ENCODE measurements at regions not wholly inside any gene's neighbourhood (a gene's known extent, or its start where the extent isn't known, plus 50 kb on each side); places are given as distances from the start of the nearest gene placed in this dataset.
"Not testable (repeated sequence)": the region's sequence is repeated elsewhere in the genome, so short reads cannot be mapped to it uniquely, and the experiment has no call there.

- H3K4me1 Mint-ChIP-seq, result no peaks in the 10 kb centered on the region
- Histone ChIP-seq H3K4me2 (no peak overlapping the region), H3K4me1 (ENCODE audit: insufficient read depth) (no peaks in the 10 kb centered on the region), H3K9me2 (ENCODE audit: insufficient read depth) (no peaks in the 10 kb centered on the region; the same call in 1 of the 2 replicates), H3K27me3 (ENCODE audit: insufficient read depth) (no peaks in the 10 kb centered on the region), H3F3A (replicated peaks; ENCODE audit: low read depth) (no peaks in the 10 kb centered on the region), H3K27ac (ENCODE audit: low read depth) (no peak overlapping the region), H4K20me1 (replicated peaks; ENCODE audit: insufficient read depth) (no peaks in the 10 kb centered on the region), H3K79me2 (replicated peaks; ENCODE audit: insufficient read depth) (no peaks in the 10 kb centered on the region), H2AFZ (peak overlapping the region; percentile 64; the same call in 1 of the 2 replicates), H3K36me3 (ENCODE audit: insufficient read depth) (no peaks in the 10 kb centered on the region), H3K4me3 (no peak overlapping the region)
- H3K27ac Mint-ChIP-seq, result no peak overlapping the region
- ATAC-seq (no peak), DNase-seq (ENCODE audit: low spot score) (no peak)
- no peak for TF ChIP-seq NANOG (IDR thresholded peaks at IDR 0.05; ENCODE audit: borderline replicate concordance)
- TF ChIP-seq ZNF462 (CRISPR knock-in tag; IDR thresholded peaks at IDR 0.05), result no peak
- TF ChIP-seq ETS1 (IDR thresholded peaks at IDR 0.05), result no peak
- no peak for TF ChIP-seq ZNF114 (CRISPR knock-in tag; IDR thresholded peaks at IDR 0.05)
- no peak for TF ChIP-seq CTCF (conservative IDR thresholded peaks at IDR 0.05; ENCODE audit: low read depth in 2 of 2)
- no peak for TF ChIP-seq EZH2phosphoT487 (IDR thresholded peaks at IDR 0.05; ENCODE audit: unreplicated experiment)
- TF ChIP-seq ZNF331 (CRISPR knock-in tag; IDR thresholded peaks at IDR 0.05; ENCODE audit: low read depth), result no peak
- TF ChIP-seq REST (IDR thresholded peaks at IDR 0.05; ENCODE audit: unreplicated experiment), result no peak
- no peak for TF ChIP-seq CREB1 (CRISPR knock-in tag; IDR thresholded peaks at IDR 0.05; ENCODE audit: low read depth)
- TF ChIP-seq EZH2 (IDR thresholded peaks at IDR 0.05; ENCODE audit: low read depth, unreplicated experiment), result no peak
- peaks cover 4% of the 10 kb centered on the region; the same call in 2 of the 3 replicates for H3K9me3 Mint-ChIP-seq
- H3K36me3 Mint-ChIP-seq (ENCODE audit: low read depth), result no peaks in the 10 kb centered on the region; the same call in 2 of the 3 replicates
- no peak overlapping the region for H3K4me3 Mint-ChIP-seq
- peaks cover 1% of the 10 kb centered on the region for H3K27me3 Mint-ChIP-seq (ENCODE audit: insufficient read depth, low read depth, poor library complexity)
Observed at GRCh38 chr13:103466761-103467160, 400.5 kb upstream of the SLC10A2 start.

- H3K27me3 ChIP-seq (ENCODE audit: insufficient read depth); H3K4me2 ChIP-seq; H3K36me3 ChIP-seq (ENCODE audit: insufficient read depth); H3F3A ChIP-seq (replicated peaks; ENCODE audit: low read depth); DNase-seq (ENCODE audit: low spot score); H2AFZ ChIP-seq; H3K4me3 ChIP-seq; H3K9me3 Mint-ChIP-seq; H3K79me2 ChIP-seq (replicated peaks; ENCODE audit: insufficient read depth); H3K27me3 Mint-ChIP-seq (ENCODE audit: insufficient read depth, low read depth, poor library complexity); H3K36me3 Mint-ChIP-seq (ENCODE audit: low read depth); H4K20me1 ChIP-seq (replicated peaks; ENCODE audit: insufficient read depth); ATAC-seq; H3K4me1 ChIP-seq (ENCODE audit: insufficient read depth); H3K4me3 Mint-ChIP-seq; H3K9me2 ChIP-seq (ENCODE audit: insufficient read depth); H3K4me1 Mint-ChIP-seq; H3K27ac ChIP-seq (ENCODE audit: low read depth); H3K27ac Mint-ChIP-seq: not testable (repeated sequence)
Observed at GRCh38 chr13:103460246-103460645, 394.0 kb upstream of the SLC10A2 start.

Data from GM23338 (cell line).